AG09319 (cell line): ENCODE measurements at regions not wholly inside any gene's neighbourhood (a gene's known extent, or its start where the extent isn't known, plus 50 kb on each side); places are given as distances from the start of the nearest gene placed in this dataset.

Experiments
- DNase-seq: peaks from one replicate; pipeline ENCODE4 v3.0.0-alpha.2; 2010; ENCODE audit warnings: low read depth; ENCODE audit errors: extremely low read depth
- TF ChIP-seq, protein P1 (sequence below): IDR thresholded peaks from 2 replicates; pipeline ENCODE4 v1.5.1; 2011; ENCODE audit warnings: low read depth, mild to moderate bottlenecking, inconsistent platforms, low read length, moderate library complexity

DNA sequence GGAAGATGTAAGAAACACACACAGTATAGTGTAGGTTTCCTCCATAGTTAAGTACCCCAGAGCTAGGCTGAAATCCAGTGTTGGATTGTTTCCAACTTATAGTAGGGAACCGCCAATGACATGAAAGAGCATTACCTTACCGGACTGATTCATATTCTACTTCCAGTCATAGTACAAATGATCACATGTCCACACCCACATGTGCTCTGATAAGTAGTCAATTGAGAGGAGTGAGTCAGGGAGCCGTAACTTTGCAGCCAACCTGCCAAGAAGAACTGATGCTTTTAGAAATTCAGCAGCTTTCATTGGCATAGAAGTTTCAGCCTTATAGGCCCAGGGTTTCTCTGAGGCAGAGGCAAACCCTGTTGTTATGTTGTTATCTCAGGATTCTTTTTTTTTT, 240.6 kb downstream of the ETS1 start:
- DNase-seq = no peak
- TF ChIP-seq, protein P1, sequence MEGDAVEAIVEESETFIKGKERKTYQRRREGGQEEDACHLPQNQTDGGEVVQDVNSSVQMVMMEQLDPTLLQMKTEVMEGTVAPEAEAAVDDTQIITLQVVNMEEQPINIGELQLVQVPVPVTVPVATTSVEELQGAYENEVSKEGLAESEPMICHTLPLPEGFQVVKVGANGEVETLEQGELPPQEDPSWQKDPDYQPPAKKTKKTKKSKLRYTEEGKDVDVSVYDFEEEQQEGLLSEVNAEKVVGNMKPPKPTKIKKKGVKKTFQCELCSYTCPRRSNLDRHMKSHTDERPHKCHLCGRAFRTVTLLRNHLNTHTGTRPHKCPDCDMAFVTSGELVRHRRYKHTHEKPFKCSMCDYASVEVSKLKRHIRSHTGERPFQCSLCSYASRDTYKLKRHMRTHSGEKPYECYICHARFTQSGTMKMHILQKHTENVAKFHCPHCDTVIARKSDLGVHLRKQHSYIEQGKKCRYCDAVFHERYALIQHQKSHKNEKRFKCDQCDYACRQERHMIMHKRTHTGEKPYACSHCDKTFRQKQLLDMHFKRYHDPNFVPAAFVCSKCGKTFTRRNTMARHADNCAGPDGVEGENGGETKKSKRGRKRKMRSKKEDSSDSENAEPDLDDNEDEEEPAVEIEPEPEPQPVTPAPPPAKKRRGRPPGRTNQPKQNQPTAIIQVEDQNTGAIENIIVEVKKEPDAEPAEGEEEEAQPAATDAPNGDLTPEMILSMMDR = no peak

DNA sequence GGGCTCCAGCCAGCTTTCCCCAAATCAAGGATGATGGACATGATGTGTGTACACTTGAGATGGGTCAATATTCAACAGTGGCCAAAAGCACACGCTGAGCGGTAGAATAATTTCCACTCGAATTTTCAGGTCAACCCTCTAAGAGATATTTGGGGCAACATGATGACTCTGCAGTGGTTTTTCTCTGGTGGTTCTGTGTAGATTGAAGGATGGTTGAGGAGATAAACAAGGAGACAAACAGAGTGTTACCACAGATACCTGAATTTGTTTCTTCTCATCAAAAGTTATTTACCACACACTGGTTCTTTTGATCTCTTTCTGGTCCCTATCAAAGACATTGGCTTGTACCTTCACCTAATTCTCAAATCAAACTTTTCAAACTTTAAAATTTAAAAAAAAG, 242.0 kb downstream of the ETS1 start:
- no peak for DNase-seq
- TF ChIP-seq, protein P1 = no peak

DNA sequence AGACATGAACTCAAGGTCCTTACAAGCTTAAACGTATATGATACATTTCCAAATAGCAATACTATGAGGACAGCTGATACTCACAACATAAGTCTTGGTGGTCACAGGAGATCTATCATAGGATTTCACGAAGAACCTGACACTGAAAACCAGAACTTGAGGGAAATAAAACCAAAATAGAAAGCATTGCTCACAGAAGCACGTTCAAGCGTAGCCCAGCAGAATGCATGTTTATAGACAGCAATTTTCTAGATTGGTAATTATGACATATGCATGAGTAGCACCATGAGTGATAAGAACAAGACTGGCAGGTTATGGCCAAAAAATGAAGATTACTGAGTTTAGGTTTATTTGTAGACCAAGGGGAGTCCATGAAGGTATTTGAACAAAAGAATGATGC, 243.5 kb downstream of the ETS1 start:
- TF ChIP-seq, protein P1 = no peak

DNA sequence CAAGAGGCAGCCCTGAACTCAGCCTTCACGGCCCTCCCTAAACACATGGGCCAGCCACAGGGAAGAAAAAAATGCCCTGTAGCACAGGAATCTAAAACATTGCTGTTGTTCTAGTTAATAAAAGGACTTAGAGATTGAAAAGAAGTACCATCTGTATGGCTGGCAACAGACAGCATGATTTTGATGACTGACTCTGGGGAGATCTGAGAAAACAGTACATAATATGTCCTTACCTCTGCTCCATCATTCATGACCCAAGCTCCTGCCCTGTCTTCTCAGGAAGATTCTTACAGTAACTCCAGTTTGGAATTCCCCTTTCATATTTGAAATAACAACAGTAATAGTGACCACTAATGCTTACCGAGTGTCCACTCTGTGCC, 244.2 kb downstream of the ETS1 start:
- DNase-seq = no peak

More for the DNA sequence above, 243.5 kb downstream of the ETS1 start:
- no peak for DNase-seq

DNA sequence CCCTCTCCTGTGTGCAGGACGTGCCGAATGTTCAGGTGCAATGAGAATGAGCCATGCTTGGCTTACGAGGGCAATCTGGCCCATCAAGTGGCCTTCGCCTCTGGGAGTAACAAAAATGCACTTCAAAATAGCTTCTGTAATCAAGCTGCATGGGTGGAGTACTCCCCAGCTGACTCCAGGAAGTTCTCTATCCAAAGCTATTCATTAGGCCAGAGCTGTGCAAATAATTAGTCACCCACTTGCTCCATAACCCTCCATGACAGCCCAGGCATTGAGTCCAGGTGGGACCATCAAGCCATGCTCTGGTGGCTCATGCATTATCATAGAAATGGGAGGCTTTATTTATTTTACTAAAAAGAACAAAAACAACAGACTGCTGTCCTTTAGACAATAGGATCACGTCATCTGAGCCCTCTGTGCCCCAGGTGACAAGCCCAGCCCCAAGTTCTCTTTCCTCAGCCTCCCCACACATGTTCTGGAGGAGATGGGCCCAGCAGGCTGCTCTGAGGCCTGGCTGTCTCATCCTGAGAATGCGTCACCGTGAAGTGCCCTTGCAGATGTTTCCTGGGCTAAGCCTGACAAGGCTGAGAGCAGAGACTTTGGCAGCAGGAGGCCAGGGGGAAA, 244.7 kb downstream of the ETS1 start:
- DNase-seq = no peak
- TF ChIP-seq, protein P1 = no peak

More for the DNA sequence above, 244.2 kb downstream of the ETS1 start:
- TF ChIP-seq, protein P1 = no peak

DNA sequence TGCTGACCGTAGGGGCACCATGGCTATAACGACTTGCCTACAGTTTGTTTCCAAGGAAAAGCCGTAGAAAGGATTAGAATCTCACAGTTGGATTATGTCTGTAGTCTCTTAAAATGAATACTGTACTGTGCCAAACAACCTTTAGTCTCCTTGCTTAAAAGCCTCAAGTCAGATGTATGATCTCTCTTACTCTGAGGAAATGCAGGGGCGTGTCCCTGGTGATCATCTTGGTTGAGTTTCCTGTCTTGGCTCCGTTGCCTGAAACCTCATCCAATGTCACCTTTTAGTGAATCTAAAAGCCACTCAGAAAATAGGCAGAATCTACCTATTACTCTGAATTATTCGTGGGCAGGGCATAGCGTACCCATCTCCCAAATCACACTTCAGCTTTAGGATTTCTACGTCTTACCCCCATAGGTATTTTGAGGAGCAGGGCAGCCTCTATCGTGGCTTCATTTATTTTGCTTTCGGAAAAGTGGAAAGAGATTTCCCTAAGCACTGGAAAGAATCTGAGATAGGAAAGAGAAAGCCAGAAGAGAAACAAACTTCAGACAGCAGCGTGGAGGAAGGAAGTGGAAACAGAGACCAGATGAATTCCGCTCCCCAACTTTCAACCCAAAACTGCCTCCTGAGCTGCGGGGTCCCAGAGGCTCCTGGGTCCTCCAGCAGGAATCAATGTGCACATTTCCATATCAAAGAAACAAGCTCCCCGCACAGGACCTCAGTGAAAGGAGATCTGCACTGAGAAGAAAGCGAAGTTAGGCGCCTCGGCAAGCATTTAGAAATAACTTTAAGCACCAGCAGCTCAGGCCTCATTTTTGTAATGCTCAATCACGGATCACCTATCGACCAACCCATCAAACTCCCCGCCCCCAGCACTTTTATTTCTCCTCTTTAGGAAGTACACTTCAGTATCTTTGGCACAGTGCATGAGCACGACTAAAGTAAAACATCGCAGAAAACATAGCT, 245.8 kb downstream of the ETS1 start:
- DNase-seq = no peak
- TF ChIP-seq, protein P1 = no peak

DNA sequence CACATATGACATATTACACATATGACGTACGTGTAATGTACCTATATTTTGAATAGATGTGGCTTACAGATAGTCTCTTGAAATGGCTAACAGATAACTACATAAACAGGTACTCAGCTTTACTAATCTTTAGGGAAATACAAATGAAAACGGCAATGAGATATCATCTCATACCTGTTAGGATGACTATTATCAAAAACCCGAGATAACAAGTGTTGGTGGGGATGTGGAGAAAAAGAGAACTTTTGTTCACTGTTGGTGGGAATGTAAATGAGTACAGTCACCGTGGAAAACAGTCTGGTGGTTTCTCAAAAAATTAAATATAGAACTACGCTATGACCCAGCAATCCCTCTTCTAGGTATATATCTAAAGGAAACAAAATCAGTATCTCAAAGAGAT, 247.6 kb downstream of the ETS1 start:
- DNase-seq = no peak
- TF ChIP-seq, protein P1 = no peak
